ENCODE measurements at regions not wholly inside any gene's neighbourhood (a gene's known extent, or its start where the extent isn't known, plus 50 kb on each side); places are given as distances from the start of the nearest gene placed in this dataset.
A peak's percentile ranks its signal among the peaks of the same experiment; 100 is the strongest.

DNA sequence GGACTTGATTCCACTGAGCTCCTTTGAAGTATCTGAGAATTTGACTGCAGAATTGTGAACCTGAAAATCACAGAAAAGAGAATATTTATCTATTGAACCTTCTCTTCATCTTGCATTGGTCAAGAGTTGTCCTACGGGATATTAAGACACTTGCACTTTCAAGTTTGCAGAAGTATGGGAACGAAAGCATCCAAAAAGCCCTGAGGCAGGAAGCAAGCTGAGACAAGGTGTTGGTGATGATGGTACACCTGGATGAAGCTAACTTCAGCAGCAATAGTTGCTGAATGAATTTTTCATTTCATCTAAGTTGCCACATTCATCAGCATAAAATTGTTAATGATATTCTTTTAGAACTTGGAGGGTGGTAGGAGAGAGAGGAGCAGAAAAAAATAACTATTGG, 686.6 kb upstream of the ADAMTS5 start:
- no peak for DNase-seq (ENCODE audit: missing footprints)
- intact Hi-C loops (cut with DNase I) = no loop called here
- no peak for ATAC-seq

DNA sequence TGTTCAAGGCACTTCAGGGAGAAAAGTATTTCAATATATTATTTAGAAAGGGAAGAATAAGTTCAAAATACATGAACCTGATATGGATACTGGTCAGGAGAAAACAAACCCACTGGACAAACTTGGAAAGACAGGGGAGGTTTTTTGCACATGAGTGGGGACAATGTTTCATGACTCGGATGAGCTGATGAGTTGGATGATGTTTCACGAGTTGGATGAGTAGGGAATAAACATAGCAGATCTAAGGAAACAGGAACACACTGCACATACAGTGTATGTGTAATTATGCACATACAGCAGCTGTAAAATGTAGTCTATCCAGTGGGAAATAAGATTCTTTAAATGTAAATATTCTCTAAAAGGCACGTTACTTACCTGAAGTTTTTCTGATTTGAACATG, 682.9 kb upstream of the ADAMTS5 start:
- DNase-seq (ENCODE audit: missing footprints) (no peak), ATAC-seq (no peak)
- intact Hi-C loops (cut with DNase I) = no loop called here

DNA sequence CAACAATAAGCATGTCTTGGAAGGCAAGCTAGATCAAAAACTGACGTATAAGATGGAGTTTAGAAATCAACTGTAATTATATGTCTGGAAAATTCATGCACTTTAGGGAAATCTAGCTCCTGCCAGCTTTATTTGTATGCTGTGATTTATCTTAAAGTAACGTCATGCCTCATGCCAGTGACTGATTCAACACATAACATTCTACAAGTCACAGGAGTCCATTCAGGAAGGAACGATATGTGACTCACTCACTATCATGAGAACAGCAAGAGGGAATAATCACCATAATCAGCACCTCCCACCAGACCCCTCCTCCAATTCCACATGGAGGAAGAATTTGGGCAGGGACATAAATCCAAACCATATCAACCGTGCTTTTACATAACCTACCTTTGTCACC, 682.4 kb upstream of the ADAMTS5 start:
- DNase-seq (ENCODE audit: missing footprints) (no peak), ATAC-seq (no peak)
- intact Hi-C loops (cut with DNase I) = no loop called here

DNA sequence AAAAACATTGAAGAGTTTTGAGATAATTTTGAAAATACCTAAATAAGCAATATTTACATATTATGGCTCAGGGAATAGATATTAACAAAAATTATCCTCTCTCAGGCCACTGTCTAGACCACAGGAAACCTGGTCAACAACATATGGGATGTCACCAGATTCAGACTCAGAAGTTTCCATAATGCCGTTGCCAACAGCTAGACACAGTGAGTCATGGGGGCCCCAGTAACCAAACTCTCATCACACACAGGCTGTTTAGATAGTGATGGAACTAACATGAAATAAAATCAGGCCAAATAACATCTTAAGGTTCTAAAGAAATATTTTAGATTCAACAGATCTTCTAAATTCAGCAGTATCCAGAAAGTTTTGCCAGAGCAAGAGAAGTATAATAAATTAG, 681.7 kb upstream of the ADAMTS5 start:
- intact Hi-C loops (cut with DNase I) = no loop called here
- ATAC-seq = no peak
- no peak for DNase-seq (ENCODE audit: missing footprints)

DNA sequence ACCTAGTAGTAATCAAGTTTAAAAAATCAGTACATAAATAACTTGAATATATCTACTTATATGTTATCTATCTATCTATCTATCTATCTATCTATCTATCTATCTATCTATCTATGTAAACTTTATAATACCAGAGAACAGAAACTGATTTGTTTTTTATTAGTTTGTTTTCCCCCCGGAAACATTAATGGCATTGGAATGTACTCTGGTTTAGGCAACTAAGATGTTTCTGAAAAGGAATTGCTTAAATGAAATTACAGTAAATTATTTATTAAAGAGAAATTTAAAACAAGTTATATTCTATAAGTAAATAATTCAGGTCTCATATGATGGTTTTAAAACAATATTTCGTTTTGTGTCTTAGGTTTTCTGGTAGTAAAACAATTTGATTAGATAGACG, 681.0 kb upstream of the ADAMTS5 start:
- DNase-seq (ENCODE audit: missing footprints) (no peak), ATAC-seq (no peak)
- intact Hi-C loops (cut with DNase I) = no loop called here

DNA sequence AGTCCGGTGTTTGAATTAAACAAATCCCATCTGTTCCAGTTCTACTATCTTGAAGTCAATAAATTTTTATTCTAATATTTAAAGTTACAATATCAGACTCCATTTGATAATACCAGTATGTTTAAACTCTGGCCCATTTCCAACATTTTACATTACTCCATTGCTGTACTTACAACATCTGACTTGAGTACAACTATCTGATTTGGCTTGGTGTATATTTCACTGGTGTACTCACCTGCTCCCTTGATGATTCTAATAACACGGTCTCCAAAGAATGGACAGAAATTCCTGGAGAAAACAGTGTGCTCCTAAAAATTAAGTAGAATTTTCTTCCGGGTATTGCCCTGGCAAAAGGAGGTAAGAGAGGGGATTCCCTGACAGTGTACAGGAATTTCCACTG, 680.5 kb upstream of the ADAMTS5 start:
- ATAC-seq = no peak
- intact Hi-C loops (cut with DNase I) = no loop called here
- DNase-seq (ENCODE audit: missing footprints) = no peak

DNA sequence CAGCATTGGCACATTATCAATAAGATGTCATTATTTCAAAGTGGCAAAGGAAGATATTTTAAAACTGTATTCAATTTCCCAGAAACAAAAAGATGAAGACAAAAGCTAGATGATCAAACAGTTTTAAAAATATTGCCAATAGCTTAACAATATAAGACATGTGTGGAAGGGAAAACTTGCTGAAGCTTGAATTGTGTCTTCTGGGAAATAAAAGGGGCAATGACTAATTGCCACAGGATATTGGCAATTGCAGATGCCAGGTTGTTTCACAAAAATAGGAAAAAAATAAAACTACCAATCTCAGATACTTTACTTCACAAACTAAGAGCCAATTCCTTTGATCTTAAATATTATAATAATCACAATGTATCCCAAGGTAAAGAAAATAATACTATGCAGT, 679.8 kb upstream of the ADAMTS5 start:
- intact Hi-C loops (cut with DNase I) = no loop called here
- no peak for ATAC-seq
- DNase-seq (ENCODE audit: missing footprints) = no peak

DNA sequence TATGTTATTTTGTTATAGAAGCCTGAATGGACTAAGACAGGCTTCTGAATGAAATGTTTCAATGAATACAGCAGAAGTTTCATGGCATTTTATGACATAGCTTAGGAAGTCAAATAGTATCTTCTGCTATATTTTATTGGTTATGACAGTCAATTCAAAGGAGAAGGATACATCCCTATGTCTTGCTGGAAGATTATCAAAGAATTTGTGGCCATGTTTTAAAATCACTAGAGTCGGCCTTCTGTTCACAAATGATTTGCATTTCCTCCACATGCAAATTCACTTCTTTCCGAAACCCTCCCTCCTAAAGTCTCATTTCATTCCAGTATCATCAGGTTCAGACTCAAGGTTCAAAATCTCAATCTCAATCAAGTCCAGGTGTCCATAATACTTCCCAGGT, 679.2 kb upstream of the ADAMTS5 start:
- DNase-seq (ENCODE audit: missing footprints) (no peak), ATAC-seq (no peak)
- intact Hi-C loops (cut with DNase I) = no loop called here

DNA sequence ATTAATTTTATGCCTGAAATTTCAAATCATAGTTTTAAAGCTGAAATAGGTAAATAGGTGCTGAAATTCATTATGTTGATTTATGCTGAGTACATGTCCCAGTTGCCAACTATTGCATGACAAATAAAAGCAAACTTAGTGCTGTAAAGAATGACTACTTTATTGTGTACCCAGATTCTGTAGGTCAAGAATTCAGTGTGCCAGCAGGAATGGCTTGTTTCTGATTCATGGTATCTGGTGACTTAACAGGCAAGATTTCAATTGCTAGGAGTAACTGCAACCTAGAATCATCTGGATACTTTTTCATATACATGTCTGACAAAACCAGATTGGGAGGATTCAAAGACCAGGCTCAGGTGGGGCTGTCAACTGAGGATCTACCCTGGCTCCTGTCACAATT, 678.4 kb upstream of the ADAMTS5 start:
- intact Hi-C loops (cut with DNase I) = no loop called here
- DNase-seq (ENCODE audit: missing footprints) (no peak), ATAC-seq (no peak)

DNA sequence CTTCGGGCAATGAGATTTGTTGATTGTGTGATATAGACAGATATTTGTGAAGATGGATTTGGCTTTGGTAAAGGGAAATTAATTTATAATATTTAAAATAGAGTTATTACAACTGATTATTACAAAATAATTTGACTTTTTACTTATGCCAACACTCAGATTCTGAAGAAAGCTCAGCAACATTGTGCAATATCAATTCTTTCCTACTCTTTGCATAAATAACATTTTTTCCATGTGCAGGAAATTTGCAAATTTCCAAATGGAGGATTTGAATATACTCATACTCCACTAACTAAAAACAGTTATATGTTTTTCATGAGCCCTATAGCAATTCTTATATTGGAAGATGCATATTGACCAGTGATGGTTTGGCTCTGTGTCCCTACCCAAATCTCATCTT, 676.4 kb upstream of the ADAMTS5 start:
- no peak for DNase-seq (ENCODE audit: missing footprints)
- intact Hi-C loops (cut with DNase I) = no loop called here
- ATAC-seq = no peak

DNA sequence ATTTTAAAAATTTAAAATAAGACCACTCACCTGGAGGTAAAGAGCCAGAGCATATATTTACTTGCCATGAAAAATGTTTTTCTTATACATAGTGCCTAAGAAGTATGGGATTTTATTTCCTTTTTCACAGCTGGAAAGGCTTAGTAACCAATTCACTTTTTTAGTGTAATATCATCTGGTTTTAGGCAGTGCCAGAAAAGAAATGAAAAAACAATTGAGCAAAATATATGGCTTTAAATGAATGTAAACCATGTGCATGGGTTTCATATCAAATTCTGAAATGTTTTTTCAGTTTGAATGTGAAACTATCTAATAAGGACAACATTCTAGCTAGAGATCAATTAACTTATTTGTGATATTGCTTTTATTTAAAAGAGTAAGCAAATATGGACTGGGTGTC, 672.4 kb upstream of the ADAMTS5 start:
- DNase-seq (ENCODE audit: missing footprints) = no peak
- intact Hi-C loops (cut with DNase I) = no loop called here
- no peak for ATAC-seq

DNA sequence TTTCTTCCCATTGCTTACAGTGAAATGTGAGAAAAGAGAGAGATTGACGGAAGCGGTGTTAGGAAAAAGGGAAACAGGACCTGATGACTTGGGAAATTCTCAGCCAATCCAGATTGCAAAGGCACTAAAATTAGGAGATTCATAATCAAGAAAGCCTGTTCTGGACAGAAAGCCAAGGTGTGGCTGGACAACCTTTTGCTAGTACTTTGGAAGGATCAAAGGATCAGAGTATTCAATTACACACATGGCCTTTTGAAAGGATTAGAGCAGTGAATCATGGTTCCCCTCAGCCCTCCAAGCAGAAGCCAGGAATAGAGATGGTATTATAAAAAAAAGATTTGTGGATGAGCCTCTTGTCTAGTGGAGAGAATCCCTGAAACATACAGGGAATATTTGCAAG, 669.8 kb upstream of the ADAMTS5 start:
- intact Hi-C loops (cut with DNase I) = no loop called here
- DNase-seq (ENCODE audit: missing footprints) (no peak), ATAC-seq (no peak)

DNA sequence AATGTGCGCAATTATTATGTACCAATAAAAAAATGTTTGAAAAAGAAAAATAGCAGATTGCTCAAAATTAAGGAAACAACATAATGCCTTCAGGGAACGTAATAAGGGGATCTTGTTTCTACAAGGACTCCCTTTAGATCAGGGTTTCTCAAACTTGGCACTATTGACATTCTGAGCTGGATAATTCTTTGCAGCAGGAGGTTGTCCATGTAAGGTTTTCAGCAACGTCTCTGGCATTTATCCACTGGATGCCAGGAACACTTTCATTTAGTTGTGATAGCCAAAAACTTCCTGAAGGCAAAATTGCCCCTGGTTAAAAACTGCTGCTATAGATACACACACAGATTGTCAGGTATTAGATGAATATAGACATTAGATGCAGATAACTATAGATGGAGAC, 666.7 kb upstream of the ADAMTS5 start:
- intact Hi-C loops (cut with DNase I) = no loop called here
- DNase-seq (ENCODE audit: missing footprints) (no peak), ATAC-seq (no peak)

DNA sequence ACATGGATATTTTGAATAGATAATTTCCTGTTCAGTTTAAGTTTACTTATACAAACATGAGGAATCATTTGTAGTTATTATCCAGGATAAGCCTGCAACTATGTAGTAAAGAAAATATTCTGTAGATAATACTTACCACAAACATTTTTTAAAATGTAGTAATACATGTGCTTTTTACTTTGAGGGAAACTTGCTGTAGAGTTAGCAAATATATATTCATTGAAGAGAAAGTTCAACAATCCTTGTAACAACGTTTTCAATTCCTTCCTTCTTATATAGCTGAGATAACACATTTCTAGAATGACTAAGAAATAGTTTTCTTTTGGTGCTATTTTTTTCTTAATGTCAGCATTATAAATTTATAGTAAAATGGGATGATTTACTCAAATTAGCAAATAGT, 664.6 kb upstream of the ADAMTS5 start:
- ATAC-seq (no peak), DNase-seq (ENCODE audit: missing footprints) (no peak)
- intact Hi-C loops (cut with DNase I) = no loop called here

DNA sequence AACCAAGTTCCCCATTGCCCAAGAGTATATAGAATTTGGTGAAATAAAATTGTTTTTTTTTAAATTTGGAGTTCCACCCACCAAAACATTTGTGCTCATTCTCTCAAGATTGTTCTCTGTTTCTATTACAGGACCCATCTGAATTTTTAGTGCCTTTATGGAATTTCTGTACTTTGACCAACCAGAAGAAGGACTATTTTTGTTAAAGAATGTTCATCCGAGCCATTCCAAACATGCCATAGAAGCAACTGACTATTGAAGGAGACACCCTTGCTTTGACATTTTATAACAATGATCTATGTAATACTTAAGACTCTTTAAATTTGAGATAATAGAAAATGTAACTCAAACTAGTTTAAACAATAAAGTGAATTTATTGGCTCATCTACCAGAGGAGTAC, 655.7 kb upstream of the ADAMTS5 start:
- intact Hi-C loops (cut with DNase I) = no loop called here
- DNase-seq (ENCODE audit: missing footprints) = no peak
- ATAC-seq = no peak

DNA sequence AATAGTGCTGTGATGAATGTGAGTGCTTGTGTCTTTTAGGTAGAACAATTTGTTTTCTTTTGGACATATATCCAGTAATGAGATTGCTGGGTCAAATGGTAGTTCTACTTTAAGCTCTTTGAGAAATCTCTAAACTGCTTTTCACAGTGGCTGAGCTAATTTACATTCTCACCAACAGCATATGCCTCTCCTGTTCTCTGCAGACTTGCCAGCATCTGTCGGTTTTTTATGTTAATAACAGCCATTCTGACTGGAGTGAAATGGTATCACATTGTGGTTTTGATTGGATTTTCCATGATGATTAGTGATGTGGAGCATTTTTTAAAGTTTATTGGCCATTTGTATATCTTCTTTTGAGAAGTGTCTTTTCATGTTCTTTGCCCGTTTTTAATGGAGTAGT, 647.3 kb upstream of the ADAMTS5 start:
- ATAC-seq (no peak), DNase-seq (ENCODE audit: missing footprints) (no peak)
- intact Hi-C loops (cut with DNase I) = no loop called here

DNA sequence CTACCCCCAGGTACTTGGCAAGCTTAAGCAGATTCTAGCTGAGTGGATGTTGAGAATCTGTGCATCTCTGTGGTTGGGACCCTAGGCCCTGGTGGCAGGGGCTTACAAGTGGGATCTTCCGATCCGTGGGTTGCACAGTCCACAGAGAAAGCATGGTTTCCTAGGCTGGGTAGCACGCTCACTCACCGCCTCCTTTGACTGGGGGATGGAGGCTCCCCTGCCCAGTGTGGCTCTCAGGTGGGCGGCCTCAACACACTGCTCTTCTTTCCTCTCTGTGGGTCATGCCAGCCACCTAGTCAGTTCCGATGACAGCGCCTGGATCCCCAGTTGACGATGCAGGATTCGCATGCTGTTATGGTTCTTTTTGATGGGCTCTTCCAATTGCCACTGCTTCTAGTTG, 639.5 kb upstream of the ADAMTS5 start:
- intact Hi-C loops (cut with DNase I) = no loop called here
- DNase-seq (ENCODE audit: missing footprints) (no peak), ATAC-seq (no peak)

DNA sequence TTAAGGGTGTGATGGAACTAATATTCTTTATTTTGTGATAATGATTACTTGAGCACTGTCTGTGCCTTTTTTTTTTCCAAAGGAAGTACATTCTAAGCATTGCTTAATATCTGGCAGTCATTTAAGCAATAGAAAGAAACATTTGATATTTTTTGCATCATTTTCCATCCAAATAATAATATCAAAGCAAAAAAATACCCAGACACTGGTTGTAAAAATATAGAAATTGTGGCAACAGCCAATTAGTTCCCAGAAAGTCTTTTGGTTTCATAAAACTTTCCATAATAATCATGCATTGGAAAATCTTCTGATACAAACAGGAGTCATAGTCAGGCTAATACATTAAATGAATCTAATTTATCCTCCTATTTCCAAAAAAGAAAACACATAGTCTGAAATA, 629.3 kb upstream of the ADAMTS5 start:
- intact Hi-C loops (cut with DNase I) = no loop called here
- ATAC-seq = no peak

DNA sequence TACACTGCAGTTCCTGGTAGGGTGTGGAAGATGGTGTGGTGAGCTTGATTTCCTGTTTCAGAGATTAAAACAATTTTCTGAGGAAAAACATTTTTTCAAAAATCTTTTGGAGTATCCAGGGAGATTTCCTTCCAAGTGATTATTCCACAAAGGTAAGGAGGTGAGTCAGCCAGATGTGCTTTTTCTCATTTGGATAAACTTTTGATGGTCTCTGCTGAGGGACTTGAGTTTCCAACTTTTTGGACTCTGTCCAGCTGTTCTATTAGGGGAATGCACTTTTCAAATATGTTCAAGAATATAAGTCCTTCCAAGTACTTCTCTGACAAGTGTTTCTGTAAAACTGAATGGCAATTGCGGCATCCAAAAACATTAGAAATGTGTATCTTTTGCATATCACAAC, 628.8 kb upstream of the ADAMTS5 start:
- intact Hi-C loops (cut with DNase I) = no loop called here
- DNase-seq (ENCODE audit: missing footprints) (no peak), ATAC-seq (no peak)

More for the DNA sequence above, 629.3 kb upstream of the ADAMTS5 start:
- no peak for DNase-seq (ENCODE audit: missing footprints)

DNA sequence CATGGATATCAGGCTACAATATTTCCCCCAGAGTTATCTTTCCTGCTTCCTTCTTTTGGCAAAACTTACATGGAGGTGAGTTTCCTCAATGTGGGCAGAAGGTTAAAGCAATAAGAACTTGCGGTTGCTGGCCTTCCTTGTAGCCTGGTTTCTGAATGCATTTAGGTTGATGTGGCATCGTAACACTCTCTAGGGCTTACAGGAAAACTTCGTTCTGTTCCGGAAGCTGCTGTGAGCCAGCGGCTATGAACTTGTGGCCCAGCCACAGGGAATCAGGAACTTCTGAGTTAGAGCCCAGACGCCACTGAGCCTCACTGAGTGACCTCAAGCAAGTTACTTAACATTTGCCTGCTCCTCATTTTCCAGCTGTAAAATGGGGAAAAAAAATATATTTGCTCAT, 623.4 kb upstream of the ADAMTS5 start:
- intact Hi-C loops (cut with DNase I) = no loop called here
- ATAC-seq = peak; percentile 76
- DNase-seq (ENCODE audit: missing footprints) = no peak

DNA sequence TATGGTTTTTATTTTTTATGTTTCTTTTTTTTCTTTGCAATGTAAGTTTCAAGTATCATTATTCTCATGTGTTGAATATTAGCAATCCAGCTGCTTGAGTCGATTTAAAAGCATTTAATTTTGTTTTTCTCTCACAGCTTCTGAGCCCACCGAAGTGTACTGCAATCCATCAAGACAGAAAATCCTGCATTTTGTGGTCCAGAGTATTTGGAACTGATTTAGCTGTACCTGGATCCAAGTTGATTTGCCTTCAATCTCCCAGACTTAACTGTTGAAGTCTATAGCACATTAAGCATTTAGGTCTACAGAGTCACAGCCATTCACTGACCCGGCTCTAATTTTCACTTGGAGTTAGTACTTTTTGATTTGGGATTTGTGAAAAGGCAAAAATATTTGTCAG, 622.9 kb upstream of the ADAMTS5 start:
- ATAC-seq (no peak), DNase-seq (ENCODE audit: missing footprints) (no peak)
- intact Hi-C loops (cut with DNase I) = no loop called here

DNA sequence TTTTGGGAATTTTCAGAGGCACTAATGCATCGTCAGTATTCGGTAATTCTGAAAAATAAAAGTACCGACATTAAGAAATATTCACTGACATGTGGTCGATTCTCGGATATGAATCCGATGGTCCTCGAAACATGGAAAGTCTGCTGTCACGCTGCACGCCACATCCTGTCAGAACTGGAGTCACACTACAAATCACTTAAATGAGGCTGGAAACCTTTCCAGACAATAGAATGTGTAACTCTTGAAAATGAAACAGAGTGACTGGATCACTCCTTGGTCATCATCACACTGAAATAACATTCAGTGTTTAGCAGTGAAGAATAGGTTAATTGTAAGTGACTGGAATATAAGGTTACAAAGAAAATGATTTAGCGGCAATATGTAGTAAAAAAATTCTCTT, 620.1 kb upstream of the ADAMTS5 start:
- intact Hi-C loops (cut with DNase I) = no loop called here

More for the DNA sequence above, 620.1 kb upstream of the ADAMTS5 start:
- DNase-seq (ENCODE audit: missing footprints) = no peak
- no peak for ATAC-seq
